Colonic mucosa (tissue), 4 donors: ENCODE measurements at regions not wholly inside any gene's neighbourhood (a gene's known extent, or its start where the extent isn't known, plus 50 kb on each side); places are given as distances from the start of the nearest gene placed in this dataset.
A peak's percentile ranks its signal among the peaks of the same experiment; 100 is the strongest.

ENCODE experiments used
- DNase-seq: peaks from one replicate; pipeline ENCODE4 v3.0.0-alpha.2; 2020
- H3K27ac ChIP-seq: fragments of 200-600 bp; one replicate; pipeline ENCODE4 v1.8.0; 2021
- H3K27me3 ChIP-seq: fragments of 200-600 bp; one replicate; pipeline ENCODE4 v1.8.0; 2021
- H3K36me3 ChIP-seq: fragments of 200-600 bp; one replicate; pipeline ENCODE4 v1.8.0; 2021
- H3K4me1 ChIP-seq: fragments of 200-600 bp; one replicate; pipeline ENCODE4 v1.8.0; 2021; ENCODE audit warnings: mild to moderate bottlenecking
- H3K4me3 ChIP-seq: fragments of 200-600 bp; one replicate; pipeline ENCODE4 v1.8.0; 2021
- H3K9ac ChIP-seq, 2 donors: one replicate each; pipeline ENCODE4 v1.7.0; 2013; ENCODE audit warnings: control low read depth in 2 of 2, low read depth in 2 of 2, low read length in 2 of 2
- H3K9me3 ChIP-seq: fragments of 200-600 bp; one replicate; pipeline ENCODE4 v1.8.0; 2021
- CTCF ChIP-seq: fragments of 200-600 bp; IDR thresholded peaks from one replicate; pipeline ENCODE4 v1.8.0; 2022; ENCODE audit warnings: antibody characterized with exemption, mild to moderate bottlenecking
- intact Hi-C: fragments of 100-400 bp; cut with DNase I; formaldehyde crosslinking; loops from one replicate; pipeline ENCODE4 v1.14.1; 2022
- donor health status: healthy.
- donor health status: DM: no; HTN: no; CAD: no.
- donor health status: DM: no; HTN: no; CAD: no.

- Histone ChIP-seq H3K9ac (no peak overlapping the region), H3K27me3 (no peaks in the 10 kb centered on the region), H3K4me1 (no peaks in the 10 kb centered on the region), H3K36me3 (no peaks in the 10 kb centered on the region), H3K4me3 (no peak overlapping the region), H3K27ac (no peak overlapping the region), H3K9me3 (no peaks in the 10 kb centered on the region)
- DNase-seq, result no peak
- intact Hi-C loops, result no loop called here
- no peak for TF ChIP-seq CTCF
These were observed 511.9 kb downstream of the TMEM121 start for GRCh38 chr14:106038263-106038662.

DNA sequence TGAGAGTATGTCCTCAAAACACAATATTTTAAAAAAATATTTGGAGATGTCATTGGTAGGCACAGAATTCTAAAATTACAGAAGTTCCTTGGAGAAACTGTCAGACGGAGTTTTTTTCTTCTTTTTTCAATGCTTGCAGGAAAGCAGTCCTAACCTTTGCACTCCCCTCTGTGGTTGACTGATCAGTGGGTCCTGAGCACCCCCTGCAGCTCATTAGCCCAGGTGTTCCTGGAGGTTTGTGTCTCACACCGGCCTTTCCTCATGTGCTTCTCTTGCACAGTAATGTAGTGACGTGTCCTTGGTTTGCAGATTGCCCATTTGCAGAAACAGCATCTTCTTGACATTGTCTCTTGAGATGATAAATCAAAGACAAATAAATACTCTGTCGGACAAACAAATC, 513.0 kb downstream of the TMEM121 start:
- Histone ChIP-seq H3K9me3 (no peaks in the 10 kb centered on the region), H3K27ac (no peak overlapping the region), H3K4me3 (no peak overlapping the region), H3K9ac (no peak overlapping the region), H3K36me3 (no peaks in the 10 kb centered on the region), H3K27me3 (no peaks in the 10 kb centered on the region), H3K4me1 (no peaks in the 10 kb centered on the region)
- TF ChIP-seq CTCF, result no peak
- DNase-seq, result peak; percentile 22
- intact Hi-C loops, result no loop called here

DNA sequence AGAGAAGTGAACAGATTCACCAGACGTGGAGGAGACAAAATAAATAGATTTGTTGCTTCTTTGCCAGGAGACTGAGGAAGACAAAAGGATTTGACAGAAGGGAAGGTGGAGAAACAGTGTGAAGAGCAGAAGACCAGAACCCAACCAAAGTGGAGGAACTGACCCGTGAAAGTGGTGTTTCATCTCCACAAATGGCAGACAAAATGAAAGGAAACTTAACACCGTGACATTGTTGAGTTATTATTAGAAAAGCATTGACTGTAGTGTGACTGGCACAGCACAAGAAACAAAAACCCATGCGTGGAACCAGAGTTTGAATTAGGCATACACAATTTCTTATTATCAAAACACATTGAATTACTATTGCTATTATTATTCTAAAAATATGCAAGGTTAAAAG, 518.1 kb downstream of the TMEM121 start:
- TF ChIP-seq CTCF, result no peak
- no peaks in the 10 kb centered on the region for H3K9me3 ChIP-seq
- H3K36me3 ChIP-seq, result no peaks in the 10 kb centered on the region
- intact Hi-C loops, result no loop called here
- H3K27ac ChIP-seq, result no peak overlapping the region
- no peak overlapping the region for H3K4me3 ChIP-seq
- H3K9ac ChIP-seq, result no peak overlapping the region
- no peaks in the 10 kb centered on the region for H3K27me3 ChIP-seq
- DNase-seq, result no peak
- H3K4me1 ChIP-seq, result no peaks in the 10 kb centered on the region

- Histone ChIP-seq H3K4me3 (no peak overlapping the region), H3K9ac (no peak overlapping the region), H3K27ac (no peak overlapping the region), H3K27me3 (no peaks in the 10 kb centered on the region), H3K4me1 (no peaks in the 10 kb centered on the region), H3K9me3 (no peaks in the 10 kb centered on the region), H3K36me3 (no peaks in the 10 kb centered on the region)
- intact Hi-C loops, result no loop called here
- DNase-seq, result peak; percentile 68
- TF ChIP-seq CTCF, result peak; percentile 51
These were observed 518.7 kb downstream of the TMEM121 start for GRCh38 chr14:106044949-106045596.

DNA sequence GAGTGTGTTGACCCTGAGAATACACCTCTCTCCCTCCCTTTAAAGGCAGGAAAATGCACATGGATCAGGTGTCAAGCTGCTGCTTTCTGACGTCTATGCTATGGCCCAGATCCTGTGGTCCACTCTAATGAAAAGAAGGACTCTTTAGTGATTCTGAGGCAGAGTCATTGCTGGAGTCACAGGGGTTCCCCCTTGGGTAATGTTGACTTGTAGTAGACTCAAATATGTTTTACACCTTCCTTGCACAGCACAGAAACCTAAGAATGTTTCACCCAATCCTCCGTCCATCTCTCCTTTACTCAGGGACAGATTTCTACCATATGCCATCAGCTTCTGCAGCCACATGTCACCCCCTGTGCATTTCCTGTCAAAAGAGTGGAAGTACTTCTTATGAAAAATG, 525.4 kb downstream of the TMEM121 start:
- Histone ChIP-seq H3K36me3 (no peaks in the 10 kb centered on the region), H3K4me3 (no peak overlapping the region), H3K9me3 (no peaks in the 10 kb centered on the region), H3K27ac (no peak overlapping the region), H3K9ac (no peak overlapping the region), H3K27me3 (no peaks in the 10 kb centered on the region), H3K4me1 (no peaks in the 10 kb centered on the region)
- no peak for DNase-seq
- no peak for TF ChIP-seq CTCF
- intact Hi-C loops, result no loop called here
